ENCODE measurements at regions not wholly inside any gene's neighbourhood (a gene's known extent, or its start where the extent isn't known, plus 50 kb on each side); places are given as distances from the start of the nearest gene placed in this dataset.

DNA sequence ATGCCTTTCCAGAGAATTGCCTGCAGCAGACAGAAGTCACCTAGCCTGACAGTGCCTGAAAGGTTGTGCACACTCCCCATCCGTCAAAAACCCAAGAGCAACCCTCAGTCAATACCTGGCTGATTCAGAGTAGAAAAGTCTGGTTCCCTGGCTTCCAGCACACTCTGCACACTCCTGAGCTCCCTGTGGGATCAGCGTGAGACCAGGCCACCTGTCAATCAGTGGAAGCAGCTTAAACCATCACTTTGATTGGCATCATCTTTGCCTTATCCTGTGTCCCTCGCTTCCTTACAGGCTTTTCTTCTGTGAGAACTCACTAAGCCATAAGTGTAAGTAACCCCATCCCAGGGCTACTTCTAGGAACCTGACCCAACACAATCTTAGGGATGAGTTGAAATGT is 109.8 kb downstream of the ACTL7B start:
- no peak overlapping the region for H4K12ac ChIP-seq (ENCODE audit: low read depth, low read length)
- no peak overlapping the region for H2BK5ac ChIP-seq (ENCODE audit: low read depth, low read length, poor library complexity)
- no peak overlapping the region for H4K8ac ChIP-seq (ENCODE audit: low read depth, low read length)
- no peak overlapping the region for H3K14ac ChIP-seq (ENCODE audit: low read length)
- H3K18ac ChIP-seq (ENCODE audit: low read length): no peak overlapping the region
- DNase-seq: no peak
- H3K9ac ChIP-seq (ENCODE audit: low read length): no peak overlapping the region
- H2BK120ac ChIP-seq (ENCODE audit: insufficient read depth, low read length, poor library complexity): no peak overlapping the region
- H2AFZ ChIP-seq (ENCODE audit: insufficient read depth, low read length, poor library complexity): no peak overlapping the region
- H3K27me3 ChIP-seq (ENCODE audit: insufficient read depth, low read length): no peaks in the 10 kb centered on the region
- no peak overlapping the region for H3K4me2 ChIP-seq (ENCODE audit: low read length)
- WGBS (ENCODE audit: extremely low coverage, insufficient coverage, insufficient read length): no CpG with 5 or more reads among the region's 3 CpGs
- no peak overlapping the region for H2AK5ac ChIP-seq (ENCODE audit: low read length)
- H3K23ac ChIP-seq (ENCODE audit: low read length): no peak overlapping the region
- H3K4me3 ChIP-seq (ENCODE audit: low read depth, low read length): no peak overlapping the region
- no peak overlapping the region for H4K91ac ChIP-seq (ENCODE audit: low read depth, low read length)
- no peak overlapping the region for H3K27ac ChIP-seq (ENCODE audit: low read depth, low read length)
- no peaks in the 10 kb centered on the region for H3K79me1 ChIP-seq (ENCODE audit: low read length)
- H3K4ac ChIP-seq (ENCODE audit: low read depth, low read length): no peak overlapping the region
- no peak overlapping the region for H2BK12ac ChIP-seq (ENCODE audit: low read length)
- H3K79me2 ChIP-seq (ENCODE audit: control insufficient read depth, insufficient read depth, low read length, poor library complexity): no peaks in the 10 kb centered on the region
- H3K4me1 ChIP-seq (ENCODE audit: control insufficient read depth in 1 of 2, insufficient read depth in 2 of 2, low read length in 2 of 2): peaks cover 4 to 8% of the 10 kb centered on the region in 2 experiments
- no peaks in the 10 kb centered on the region for H3K36me3 ChIP-seq (ENCODE audit: control insufficient read depth in 1 of 2, insufficient read depth in 2 of 2, low read length in 2 of 2)
- H3K9me3 ChIP-seq (ENCODE audit: insufficient read depth, low read depth, low read length): no peaks in the 10 kb centered on the region

DNA sequence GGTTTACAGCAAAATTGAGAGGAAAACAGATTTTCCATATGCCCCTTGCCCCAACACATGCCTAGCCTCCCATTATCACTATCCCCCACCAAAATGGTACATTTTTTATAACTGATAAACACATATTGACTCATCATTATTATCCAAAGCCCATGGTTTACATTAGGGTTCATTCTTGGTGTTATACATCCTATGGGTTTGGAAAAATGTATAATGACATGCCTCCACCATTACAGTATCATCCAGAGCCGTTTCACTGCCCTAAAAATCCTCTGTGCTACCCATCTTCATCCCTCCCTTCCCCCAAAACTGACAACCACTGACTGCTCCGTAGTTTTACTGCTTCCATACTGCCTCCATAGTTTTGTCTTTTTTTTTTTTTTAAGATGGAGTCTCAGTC is 111.1 kb downstream of the ACTL7B start:
- peaks cover 4 to 8% of the 10 kb centered on the region in 2 experiments for H3K4me1 ChIP-seq (ENCODE audit: control insufficient read depth in 1 of 2, insufficient read depth in 2 of 2, low read length in 2 of 2)
- no peaks in the 10 kb centered on the region for H3K79me1 ChIP-seq (ENCODE audit: low read length)
- no peaks in the 10 kb centered on the region for H3K36me3 ChIP-seq (ENCODE audit: control insufficient read depth in 1 of 2, insufficient read depth in 2 of 2, low read length in 2 of 2)
- H3K14ac ChIP-seq (ENCODE audit: low read length): no peak overlapping the region
- WGBS (ENCODE audit: extremely low coverage, insufficient coverage, insufficient read length): no CpG with 5 or more reads among the region's 2 CpGs
- no peak overlapping the region for H2BK120ac ChIP-seq (ENCODE audit: insufficient read depth, low read length, poor library complexity)
- H3K9ac ChIP-seq (ENCODE audit: low read length): no peak overlapping the region
- no peak overlapping the region for H3K4me2 ChIP-seq (ENCODE audit: low read length)
- DNase-seq: no peak
- H3K27me3 ChIP-seq (ENCODE audit: insufficient read depth, low read length): no peaks in the 10 kb centered on the region
- H3K23ac ChIP-seq (ENCODE audit: low read length): no peak overlapping the region
- no peak overlapping the region for H2AFZ ChIP-seq (ENCODE audit: insufficient read depth, low read length, poor library complexity)
- H2BK5ac ChIP-seq (ENCODE audit: low read depth, low read length, poor library complexity): no peak overlapping the region
- H3K18ac ChIP-seq (ENCODE audit: low read length): no peak overlapping the region
- no peak overlapping the region for H2AK5ac ChIP-seq (ENCODE audit: low read length)
- no peak overlapping the region for H3K4me3 ChIP-seq (ENCODE audit: low read depth, low read length)
- no peak overlapping the region for H4K12ac ChIP-seq (ENCODE audit: low read depth, low read length)
- no peak overlapping the region for H3K27ac ChIP-seq (ENCODE audit: low read depth, low read length)
- no peaks in the 10 kb centered on the region for H3K79me2 ChIP-seq (ENCODE audit: control insufficient read depth, insufficient read depth, low read length, poor library complexity)
- H3K9me3 ChIP-seq (ENCODE audit: insufficient read depth, low read depth, low read length): no peaks in the 10 kb centered on the region
- H3K4ac ChIP-seq (ENCODE audit: low read depth, low read length): no peak overlapping the region
- no peak overlapping the region for H2BK12ac ChIP-seq (ENCODE audit: low read length)
- H4K91ac ChIP-seq (ENCODE audit: low read depth, low read length): no peak overlapping the region
- H4K8ac ChIP-seq (ENCODE audit: low read depth, low read length): no peak overlapping the region

DNA sequence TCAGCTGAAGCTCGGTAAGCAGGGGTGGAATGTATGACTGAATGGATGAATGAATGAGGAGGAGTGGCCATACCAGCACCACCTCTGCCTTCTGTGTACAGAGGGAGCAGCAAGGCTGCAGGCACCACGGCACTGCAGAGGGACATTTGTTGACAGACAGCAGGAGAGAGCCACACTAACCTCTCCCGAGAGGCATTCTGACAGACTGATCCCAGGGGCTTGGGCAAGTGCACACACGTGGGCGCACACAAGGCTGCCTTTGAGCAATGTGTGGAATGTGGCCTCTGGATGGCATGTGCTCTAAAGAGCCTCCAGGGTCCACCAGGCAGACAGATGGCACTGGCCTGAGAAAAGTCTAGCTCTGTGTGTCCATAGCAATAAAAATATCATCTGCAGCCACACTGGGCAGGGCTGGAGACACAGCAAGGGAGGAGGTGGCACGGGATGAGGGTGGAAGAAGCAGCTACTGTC is 111.8 kb downstream of the ACTL7B start:
- H3K27me3 ChIP-seq (ENCODE audit: insufficient read depth, low read length): no peaks in the 10 kb centered on the region
- no CpG with 5 or more reads among the region's 6 CpGs for WGBS (ENCODE audit: extremely low coverage, insufficient coverage, insufficient read length)
- H3K9me3 ChIP-seq (ENCODE audit: insufficient read depth, low read depth, low read length): no peaks in the 10 kb centered on the region
- H4K12ac ChIP-seq (ENCODE audit: low read depth, low read length): no peak overlapping the region
- H4K8ac ChIP-seq (ENCODE audit: low read depth, low read length): no peak overlapping the region
- no peak overlapping the region for H3K4ac ChIP-seq (ENCODE audit: low read depth, low read length)
- no peak overlapping the region for H2BK120ac ChIP-seq (ENCODE audit: insufficient read depth, low read length, poor library complexity)
- H3K27ac ChIP-seq (ENCODE audit: low read depth, low read length): no peak overlapping the region
- H3K14ac ChIP-seq (ENCODE audit: low read length): no peak overlapping the region
- no peak overlapping the region for H4K91ac ChIP-seq (ENCODE audit: low read depth, low read length)
- H2AFZ ChIP-seq (ENCODE audit: insufficient read depth, low read length, poor library complexity): no peak overlapping the region
- H2BK12ac ChIP-seq (ENCODE audit: low read length): no peak overlapping the region
- H3K23ac ChIP-seq (ENCODE audit: low read length): no peak overlapping the region
- H2BK5ac ChIP-seq (ENCODE audit: low read depth, low read length, poor library complexity): no peak overlapping the region
- H3K4me1 ChIP-seq (ENCODE audit: control insufficient read depth in 1 of 2, insufficient read depth in 2 of 2, low read length in 2 of 2): peaks cover 4 to 8% of the 10 kb centered on the region in 2 experiments
- H3K79me1 ChIP-seq (ENCODE audit: low read length): no peaks in the 10 kb centered on the region
- H3K36me3 ChIP-seq (ENCODE audit: control insufficient read depth in 1 of 2, insufficient read depth in 2 of 2, low read length in 2 of 2): no peaks in the 10 kb centered on the region
- H3K4me2 ChIP-seq (ENCODE audit: low read length): no peak overlapping the region
- no peaks in the 10 kb centered on the region for H3K79me2 ChIP-seq (ENCODE audit: control insufficient read depth, insufficient read depth, low read length, poor library complexity)
- no peak overlapping the region for H2AK5ac ChIP-seq (ENCODE audit: low read length)
- H3K4me3 ChIP-seq (ENCODE audit: low read depth, low read length): no peak overlapping the region
- H3K18ac ChIP-seq (ENCODE audit: low read length): no peak overlapping the region
- DNase-seq: peak; percentile 71 to 82
- no peak overlapping the region for H3K9ac ChIP-seq (ENCODE audit: low read length)

DNA sequence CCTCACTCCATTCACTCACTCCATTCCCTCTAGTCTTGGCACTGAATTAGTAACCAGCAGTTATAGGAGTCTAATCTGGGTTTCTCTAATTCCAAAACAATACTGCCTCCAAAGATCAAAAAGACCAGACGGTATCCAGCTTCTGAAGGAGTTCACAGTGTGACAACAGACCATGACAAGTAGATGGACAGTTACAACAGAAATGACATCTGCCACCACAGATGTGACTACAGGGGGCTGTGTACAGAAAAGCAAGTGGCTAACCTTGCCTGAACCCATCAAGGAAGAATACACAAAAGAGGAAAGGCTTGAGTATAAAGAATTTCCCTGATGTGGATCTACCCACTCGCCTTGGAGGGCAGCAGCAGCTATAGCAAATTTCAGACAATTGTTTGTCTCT is 112.4 kb downstream of the ACTL7B start:
- no peak overlapping the region for H3K14ac ChIP-seq (ENCODE audit: low read length)
- H3K79me1 ChIP-seq (ENCODE audit: low read length): no peaks in the 10 kb centered on the region
- no peaks in the 10 kb centered on the region for H3K9me3 ChIP-seq (ENCODE audit: insufficient read depth, low read depth, low read length)
- no peak overlapping the region for H2AFZ ChIP-seq (ENCODE audit: insufficient read depth, low read length, poor library complexity)
- no peak overlapping the region for H3K9ac ChIP-seq (ENCODE audit: low read length)
- no peak overlapping the region for H3K23ac ChIP-seq (ENCODE audit: low read length)
- WGBS (ENCODE audit: extremely low coverage, insufficient coverage, insufficient read length): no CpG with 5 or more reads among the region's 2 CpGs
- no peak overlapping the region for H2BK12ac ChIP-seq (ENCODE audit: low read length)
- no peak overlapping the region for H4K8ac ChIP-seq (ENCODE audit: low read depth, low read length)
- no peak overlapping the region for H2BK5ac ChIP-seq (ENCODE audit: low read depth, low read length, poor library complexity)
- no peak overlapping the region for H3K4ac ChIP-seq (ENCODE audit: low read depth, low read length)
- H3K4me2 ChIP-seq (ENCODE audit: low read length): no peak overlapping the region
- H3K18ac ChIP-seq (ENCODE audit: low read length): no peak overlapping the region
- no peaks in the 10 kb centered on the region for H3K79me2 ChIP-seq (ENCODE audit: control insufficient read depth, insufficient read depth, low read length, poor library complexity)
- no peak overlapping the region for H4K12ac ChIP-seq (ENCODE audit: low read depth, low read length)
- H3K4me1 ChIP-seq (ENCODE audit: control insufficient read depth in 1 of 2, insufficient read depth in 2 of 2, low read length in 2 of 2): peaks cover 4 to 8% of the 10 kb centered on the region in 2 experiments
- no peaks in the 10 kb centered on the region for H3K27me3 ChIP-seq (ENCODE audit: insufficient read depth, low read length)
- H3K27ac ChIP-seq (ENCODE audit: low read depth, low read length): no peak overlapping the region
- H3K36me3 ChIP-seq (ENCODE audit: control insufficient read depth in 1 of 2, insufficient read depth in 2 of 2, low read length in 2 of 2): no peaks in the 10 kb centered on the region
- no peak overlapping the region for H4K91ac ChIP-seq (ENCODE audit: low read depth, low read length)
- DNase-seq: no peak
- H2BK120ac ChIP-seq (ENCODE audit: insufficient read depth, low read length, poor library complexity): no peak overlapping the region
- H2AK5ac ChIP-seq (ENCODE audit: low read length): no peak overlapping the region
- H3K4me3 ChIP-seq (ENCODE audit: low read depth, low read length): no peak overlapping the region
